GM21717 (cell line): ENCODE measurements at regions not wholly inside any gene's neighbourhood (a gene's known extent, or its start where the extent isn't known, plus 50 kb on each side); places are given as distances from the start of the nearest gene placed in this dataset.
"Not testable (repeated sequence)": the region's sequence is repeated elsewhere in the genome, so short reads cannot be mapped to it uniquely, and the experiment has no call there.

ENCODE experiments used
- ATAC-seq: cut with Tn5 transposase; IDR thresholded peaks from one replicate; pipeline ENCODE4 v1.9.1; 2021; ENCODE audit warnings: mild to moderate bottlenecking, moderate library complexity; ENCODE audit not compliant: unreplicated experiment

DNA sequence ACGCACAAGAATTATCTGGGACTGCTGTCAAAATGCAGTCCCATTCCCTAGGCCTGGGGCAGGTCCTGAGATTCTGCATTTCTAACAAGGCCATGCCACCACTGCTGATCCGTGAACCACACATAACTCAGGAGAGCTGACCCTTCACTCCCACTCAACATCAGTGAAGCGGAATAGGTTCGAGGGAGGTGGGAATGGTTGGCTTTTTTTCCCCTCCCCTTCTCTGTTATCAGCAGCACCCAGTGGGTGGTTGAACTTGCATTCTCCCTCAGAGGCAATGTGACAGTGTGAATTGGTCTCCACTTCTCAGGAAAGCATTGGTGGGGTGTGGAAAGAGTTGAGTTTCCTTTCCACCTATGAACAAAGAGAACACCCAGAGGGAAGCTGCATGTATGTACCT lies 344.3 kb downstream of the GADD45G start:
- ATAC-seq = no peak

GRCh38 chr9:89951675-89952074 lies 346.9 kb downstream of the GADD45G start:
- no peak for ATAC-seq

GRCh38 chr9:89952401-89952800 lies 347.6 kb downstream of the GADD45G start:
- ATAC-seq = no peak

DNA sequence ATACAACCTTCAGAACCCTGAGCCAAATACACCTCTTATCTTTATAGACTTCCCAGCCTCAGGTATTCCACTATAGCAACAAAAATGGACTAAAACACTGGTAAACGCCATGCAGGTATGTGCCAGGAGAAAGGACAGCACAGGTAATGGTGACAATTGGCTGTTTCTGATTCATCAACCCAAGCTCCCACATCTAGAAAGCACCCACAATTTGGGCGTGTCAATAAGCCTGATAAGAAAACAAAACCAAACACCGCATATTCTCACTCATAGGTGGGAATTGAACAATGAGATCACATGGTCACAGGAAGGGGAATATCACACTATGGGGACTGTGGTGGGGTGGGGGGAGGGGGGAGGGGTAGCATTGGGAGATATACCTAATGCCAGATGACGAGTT lies 348.5 kb downstream of the GADD45G start:
- ATAC-seq = not testable (repeated sequence)

DNA sequence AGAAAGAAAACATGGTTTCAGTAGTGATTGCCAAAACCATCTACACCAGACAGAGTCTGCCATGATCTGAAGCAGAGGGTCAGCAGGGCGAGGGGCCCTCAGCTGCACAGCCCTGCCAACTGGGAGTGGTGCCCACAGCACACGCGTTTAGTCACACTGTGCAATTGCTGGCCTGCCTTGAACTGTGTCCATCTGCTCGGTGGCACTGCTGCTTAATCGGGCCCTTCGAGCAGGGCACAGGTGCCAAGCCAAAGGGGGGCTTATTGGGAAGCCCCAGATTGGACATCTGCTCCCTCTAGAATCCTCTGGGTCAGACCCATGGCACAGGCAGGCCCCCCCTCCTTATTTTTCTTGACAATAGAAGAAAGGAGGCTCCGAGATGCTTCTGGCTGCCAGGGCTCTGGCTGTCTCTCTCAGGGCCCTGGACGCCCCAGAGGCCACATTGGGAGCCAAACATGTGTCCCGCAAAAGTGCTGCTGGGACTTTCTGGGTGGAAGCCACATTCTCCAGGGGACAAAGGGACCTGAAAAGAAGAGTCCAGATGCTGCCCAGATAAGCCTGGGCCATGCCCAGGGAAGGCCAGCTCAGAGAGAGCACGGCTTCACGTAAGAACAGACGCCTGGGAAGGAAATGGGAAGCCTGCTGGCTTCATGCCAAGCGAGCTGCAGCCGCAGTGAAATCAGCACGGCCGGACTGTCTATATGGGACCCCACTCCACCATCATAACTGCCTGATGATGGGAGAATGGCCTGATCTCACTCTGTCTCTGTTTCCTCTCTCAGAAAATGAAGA lies 349.2 kb downstream of the GADD45G start:
- no peak for ATAC-seq

DNA sequence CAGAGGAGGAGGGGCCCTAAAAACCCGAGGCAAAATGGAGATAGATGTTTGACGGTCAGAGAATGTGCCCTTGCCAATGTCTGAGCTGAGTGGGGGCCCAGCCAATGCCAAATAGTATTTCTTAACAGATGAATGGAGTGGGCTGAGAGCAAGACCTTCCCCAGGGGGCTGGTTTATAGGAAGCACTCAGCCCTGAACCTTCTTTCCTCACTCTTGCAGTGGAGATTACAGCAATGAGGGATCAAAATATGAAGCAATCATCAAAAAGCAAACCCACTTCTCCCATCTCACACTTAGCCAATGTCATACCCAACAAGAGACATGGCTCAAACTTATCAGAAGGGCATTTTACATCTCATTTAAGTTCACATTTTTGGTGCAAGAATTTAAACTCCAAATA lies 350.3 kb downstream of the GADD45G start:
- ATAC-seq = no peak

- no peak for ATAC-seq
Measured at GRCh38 chr9:89955626-89956025, 350.8 kb downstream of the GADD45G start.

DNA sequence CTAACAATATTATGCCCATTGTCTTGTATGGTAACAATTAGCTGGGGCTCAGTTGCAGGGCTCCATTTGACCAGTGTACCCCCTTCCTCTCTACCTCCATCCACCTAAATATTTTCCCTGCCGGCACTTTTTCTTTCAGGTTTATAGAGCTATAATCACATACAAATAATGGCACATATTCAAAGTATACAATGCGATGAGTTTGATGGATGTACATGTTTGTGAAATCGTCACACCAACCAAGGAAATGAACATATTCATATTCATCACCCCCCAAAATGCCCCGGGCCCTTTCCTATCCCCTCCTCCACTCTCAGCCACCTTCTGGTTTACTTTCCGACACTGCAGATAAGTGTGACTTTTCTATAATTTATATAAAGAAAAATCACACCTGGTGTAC lies 351.5 kb downstream of the GADD45G start:
- ATAC-seq = no peak

DNA sequence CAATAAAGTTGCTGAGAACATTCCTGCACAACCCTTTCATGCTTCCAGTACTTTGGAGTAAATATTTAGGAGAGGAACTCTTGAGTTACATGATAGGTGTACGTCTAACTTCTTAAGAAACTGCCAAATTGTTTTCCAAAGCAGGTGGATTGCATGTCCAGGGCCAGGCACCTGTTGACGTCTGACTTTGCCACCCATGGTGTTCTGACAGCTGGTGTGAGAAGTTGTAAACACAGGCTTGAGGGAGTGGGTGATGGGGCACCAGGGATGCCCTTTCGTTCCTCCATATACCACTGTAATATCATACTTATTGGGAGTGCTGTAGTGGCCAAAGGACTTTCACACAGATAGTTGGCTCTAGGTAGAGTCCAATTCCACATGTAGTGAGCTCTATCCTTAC lies 352.1 kb downstream of the GADD45G start:
- no peak for ATAC-seq

- ATAC-seq = no peak
Measured at GRCh38 chr9:89958086-89958485, 353.3 kb downstream of the GADD45G start.

DNA sequence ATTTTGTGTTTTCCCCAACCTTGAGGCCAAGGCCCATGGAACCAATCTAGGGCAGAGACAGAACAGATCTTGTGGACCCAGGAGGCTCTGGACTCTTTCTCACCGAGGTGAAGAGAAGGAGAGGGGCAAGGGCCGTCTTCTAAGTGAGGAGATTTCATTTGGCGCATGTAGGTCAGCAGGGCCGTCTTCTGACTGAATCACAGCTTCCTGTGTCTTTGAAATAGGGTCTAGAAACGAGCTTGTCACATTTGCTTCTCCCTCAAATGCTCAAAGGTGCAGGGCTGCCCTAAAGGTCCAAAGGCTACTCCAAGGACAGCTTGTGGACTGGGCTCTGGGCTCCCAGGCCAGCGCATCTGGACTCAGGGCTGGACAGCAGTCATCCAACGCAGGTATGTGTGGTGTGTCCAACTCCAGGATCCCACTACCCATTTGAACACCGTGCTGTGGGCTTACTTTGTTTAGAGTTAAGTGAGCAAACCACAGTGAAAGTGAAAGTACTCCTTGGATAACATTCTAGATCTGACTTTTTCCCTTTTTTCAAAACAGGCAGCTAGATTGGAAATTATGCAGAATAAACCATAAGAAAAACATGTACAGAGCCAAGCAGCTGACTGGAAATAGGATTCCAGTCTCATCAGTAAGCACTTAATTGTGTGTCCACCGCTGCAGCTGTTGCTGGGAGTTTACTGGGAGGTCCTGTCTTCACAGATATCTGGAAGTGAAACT lies 357.0 kb downstream of the GADD45G start:
- ATAC-seq = no peak

DNA sequence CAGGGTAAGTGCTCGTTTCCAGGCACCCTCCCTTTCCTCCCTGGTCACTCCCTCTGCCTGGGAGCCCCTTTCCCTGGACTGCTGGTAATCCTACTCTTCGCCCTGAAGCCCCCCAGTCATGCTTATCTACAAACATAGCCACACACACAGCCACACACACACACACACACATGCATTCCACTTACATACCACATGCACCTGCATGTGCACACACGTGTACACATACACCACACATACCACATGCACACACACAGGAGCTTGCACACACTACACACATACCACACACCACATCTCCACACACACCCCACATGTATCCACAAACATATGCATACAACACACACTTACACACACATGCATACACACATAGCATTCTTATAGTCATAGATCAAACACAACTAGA lies 358.5 kb downstream of the GADD45G start:
- ATAC-seq = no peak

GRCh38 chr9:89967527-89967926 lies 362.7 kb downstream of the GADD45G start:
- no peak for ATAC-seq

- no peak for ATAC-seq
Measured at GRCh38 chr9:89969156-89969675, 364.4 kb downstream of the GADD45G start.

DNA sequence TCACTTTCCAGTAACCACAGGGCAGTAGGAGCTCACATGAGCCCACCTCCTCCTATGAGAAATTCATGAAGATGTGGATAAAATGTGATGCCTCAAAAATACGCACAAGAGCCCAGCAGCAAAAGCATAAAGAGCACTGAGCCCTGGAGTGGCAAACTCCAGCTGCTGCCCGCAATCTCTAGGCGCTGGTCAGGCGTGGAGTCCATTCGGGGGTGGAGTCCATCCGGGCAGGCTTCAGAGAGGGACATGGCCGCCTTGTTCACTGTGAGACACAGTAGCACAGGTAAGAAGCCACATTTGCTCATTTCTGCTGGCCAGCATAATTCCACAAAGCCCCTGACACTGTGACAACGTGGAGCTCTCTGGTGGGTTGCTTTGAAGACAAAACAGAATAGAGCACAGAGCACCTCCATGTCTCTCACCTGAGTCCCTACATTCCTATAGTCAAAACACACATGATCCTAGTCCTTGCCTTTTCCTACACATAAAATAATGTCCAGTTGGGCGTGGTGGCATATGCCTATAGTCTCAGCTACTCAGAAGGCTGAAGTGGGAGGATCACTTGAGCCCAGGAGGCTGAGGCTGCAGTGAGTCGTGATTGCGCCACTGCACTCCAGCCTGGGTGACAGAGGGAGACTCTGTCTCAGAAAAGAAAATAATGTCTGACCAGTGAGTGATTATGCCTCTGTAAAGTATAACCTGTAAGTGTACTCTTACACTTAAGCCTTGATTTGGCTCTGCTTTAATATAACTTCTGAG lies 365.2 kb downstream of the GADD45G start:
- no peak for ATAC-seq

DNA sequence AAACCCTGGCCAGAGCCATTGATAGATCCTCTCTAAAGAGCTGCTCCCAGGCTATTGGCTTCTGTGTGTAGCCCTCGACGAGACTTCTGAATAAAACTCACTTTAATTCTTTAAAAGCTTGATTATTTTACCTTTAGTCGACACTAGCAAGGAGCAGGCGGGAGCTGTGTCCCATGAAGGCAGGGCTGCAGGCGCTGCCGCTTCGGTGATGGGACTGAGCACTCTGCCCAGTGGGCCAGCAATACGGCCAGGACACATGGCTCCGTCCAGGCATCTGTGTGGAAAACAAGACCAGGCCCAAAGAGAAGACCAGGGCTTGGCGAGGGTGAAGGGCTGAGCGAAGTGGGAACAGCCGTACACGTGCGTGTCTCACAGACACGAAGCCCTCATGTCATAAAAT lies 365.9 kb downstream of the GADD45G start:
- ATAC-seq = no peak

DNA sequence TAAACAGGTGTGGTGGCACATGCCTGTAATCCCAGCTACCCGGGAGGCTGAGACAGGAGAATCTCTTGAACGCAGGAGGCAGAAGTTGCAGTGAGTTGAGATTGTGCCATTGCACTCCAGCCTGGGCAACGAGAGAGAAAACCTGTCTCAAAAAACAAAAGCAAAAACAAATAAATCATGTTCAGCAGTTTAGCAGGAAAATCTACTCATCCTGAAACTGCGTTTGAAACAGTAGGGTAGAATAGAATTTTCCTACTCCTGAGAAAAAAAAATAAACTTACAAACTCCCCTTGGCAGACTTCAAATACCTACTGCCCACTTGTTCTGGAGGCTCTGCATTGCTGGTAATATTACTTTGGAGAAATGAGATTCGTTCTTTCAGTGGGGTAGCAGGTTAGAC lies 367.7 kb downstream of the GADD45G start:
- ATAC-seq = no peak

- ATAC-seq = no peak
Measured at GRCh38 chr9:89974582-89974981, 369.8 kb downstream of the GADD45G start.

DNA sequence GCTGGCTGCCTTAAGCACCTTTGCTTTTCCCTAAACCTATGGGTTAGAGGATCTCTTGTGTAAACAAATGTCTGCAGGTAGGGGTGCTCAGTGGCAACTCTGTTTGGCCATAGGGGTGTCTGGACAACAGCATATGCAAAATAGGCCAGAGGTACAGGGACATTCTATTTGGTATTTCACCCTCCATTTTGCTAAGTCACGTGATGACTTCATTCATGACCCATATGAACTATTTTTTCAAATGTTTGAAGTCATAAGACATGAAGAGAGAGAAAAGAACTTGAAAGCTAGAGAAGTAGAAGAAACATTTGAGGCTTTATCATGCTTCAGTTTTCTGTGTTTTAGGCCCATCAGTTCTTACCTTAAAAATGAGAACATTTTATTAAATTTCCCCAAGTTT lies 370.2 kb downstream of the GADD45G start:
- no peak for ATAC-seq

GRCh38 chr9:89975630-89976029 lies 370.8 kb downstream of the GADD45G start:
- ATAC-seq = no peak

GRCh38 chr9:89978185-89978584 lies 373.4 kb downstream of the GADD45G start:
- no peak for ATAC-seq
